ENCODE measurements at regions not wholly inside any gene's neighbourhood (a gene's known extent, or its start where the extent isn't known, plus 50 kb on each side); places are given as distances from the start of the nearest gene placed in this dataset.
"Not testable (repeated sequence)": the region's sequence is repeated elsewhere in the genome, so short reads cannot be mapped to it uniquely, and the experiment has no call there.

DNA sequence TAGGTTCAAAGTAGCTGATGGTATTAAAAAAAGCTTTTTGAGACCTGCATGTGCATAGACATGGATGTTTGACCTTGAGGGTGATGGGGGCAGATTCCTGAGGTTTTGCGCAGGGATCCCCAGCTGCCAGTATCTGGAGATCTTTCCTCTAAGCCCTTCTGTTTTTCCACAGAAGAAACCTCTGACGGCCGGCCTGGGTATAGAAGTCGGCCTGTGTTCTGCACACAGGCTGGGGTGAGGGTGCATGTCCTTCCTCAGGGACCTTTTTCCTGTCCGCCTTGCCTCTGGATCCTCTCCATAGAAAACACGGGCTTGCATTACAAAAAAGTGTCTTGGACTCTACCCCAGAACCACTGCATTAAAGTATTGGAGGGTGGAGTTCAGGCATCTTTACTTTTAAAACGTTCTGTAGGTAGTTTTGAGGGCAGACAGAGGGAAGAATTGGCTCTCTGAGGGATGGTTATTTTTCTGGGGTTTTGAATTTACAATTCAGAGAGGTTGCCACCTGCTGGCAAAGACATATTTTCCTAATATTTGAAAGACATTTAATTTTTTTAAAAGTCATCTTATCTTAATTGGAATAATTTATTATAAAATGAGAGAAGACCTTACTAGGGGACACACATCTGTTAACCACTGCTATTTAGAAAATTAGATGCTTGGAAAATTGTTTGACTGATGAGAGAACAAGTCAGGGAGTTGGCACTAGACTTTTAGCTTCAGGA lies 350.6 kb downstream of the DCDC2C start:
- DNase-seq = no peak

DNA sequence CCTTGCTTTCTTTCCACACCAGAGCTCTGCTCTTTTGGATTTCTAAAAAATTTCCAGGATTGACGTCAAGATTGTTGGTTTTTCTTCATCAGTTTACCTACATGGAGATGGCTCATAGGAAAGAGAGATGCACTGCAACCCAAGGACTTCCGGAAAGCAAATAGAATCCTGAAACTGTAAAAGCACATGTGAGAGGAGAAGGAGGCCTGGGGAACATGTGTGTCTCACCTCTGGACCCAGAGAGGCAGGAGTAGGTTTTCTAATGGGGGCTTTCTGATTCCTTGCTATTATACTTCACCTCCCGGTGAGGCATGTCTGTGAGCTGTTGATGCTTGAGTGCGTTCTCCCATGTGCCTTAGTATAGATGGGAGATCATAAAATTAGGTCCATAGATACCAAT lies 362.8 kb downstream of the DCDC2C start:
- no peak for DNase-seq

DNA sequence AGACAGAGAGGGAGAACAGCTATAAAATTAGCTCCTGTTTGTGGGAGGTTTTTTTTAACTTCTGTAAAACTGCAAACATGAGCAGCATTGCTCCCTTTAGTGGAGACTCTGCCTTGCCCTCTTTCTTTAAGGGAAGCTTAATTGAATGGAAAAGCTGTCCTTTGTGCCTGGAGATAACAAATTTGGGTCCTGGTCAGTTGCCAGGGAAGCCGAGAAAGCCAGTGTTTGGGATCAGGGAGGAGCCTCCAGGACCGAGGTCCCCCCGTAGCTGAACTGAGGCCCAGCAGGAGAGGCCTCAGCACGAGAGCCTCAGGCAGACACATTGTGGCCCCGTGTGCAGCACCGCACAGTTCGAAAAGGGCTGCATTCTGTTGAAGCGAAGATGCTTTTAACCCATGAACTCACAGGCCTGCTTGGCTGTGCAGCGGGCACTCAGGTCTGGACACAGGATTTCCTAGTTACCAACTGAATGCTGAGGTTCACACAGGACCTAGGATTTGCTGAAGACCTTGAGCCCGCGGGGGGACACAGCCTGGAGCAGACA lies 369.7 kb downstream of the DCDC2C start:
- DNase-seq = no peak

DNA sequence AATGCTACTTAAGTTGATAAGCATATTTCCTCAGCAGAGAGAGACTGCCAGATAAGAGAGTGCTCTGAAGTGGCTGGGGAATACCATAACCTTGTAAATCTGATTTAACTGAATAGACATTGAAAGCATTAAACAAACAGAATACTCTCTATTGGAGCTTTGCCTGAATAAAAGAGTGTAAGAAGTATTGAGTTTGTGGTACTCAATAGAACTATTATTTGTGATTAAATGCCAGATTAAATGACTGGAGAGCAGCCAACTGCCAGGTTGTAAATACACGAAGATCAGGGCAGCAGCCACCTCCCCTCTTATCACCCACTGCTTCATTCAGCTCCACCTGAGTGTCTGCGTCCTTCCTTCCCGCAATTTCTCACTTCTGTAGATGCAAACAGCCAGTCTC lies 373.6 kb downstream of the DCDC2C start:
- no peak for DNase-seq

DNA sequence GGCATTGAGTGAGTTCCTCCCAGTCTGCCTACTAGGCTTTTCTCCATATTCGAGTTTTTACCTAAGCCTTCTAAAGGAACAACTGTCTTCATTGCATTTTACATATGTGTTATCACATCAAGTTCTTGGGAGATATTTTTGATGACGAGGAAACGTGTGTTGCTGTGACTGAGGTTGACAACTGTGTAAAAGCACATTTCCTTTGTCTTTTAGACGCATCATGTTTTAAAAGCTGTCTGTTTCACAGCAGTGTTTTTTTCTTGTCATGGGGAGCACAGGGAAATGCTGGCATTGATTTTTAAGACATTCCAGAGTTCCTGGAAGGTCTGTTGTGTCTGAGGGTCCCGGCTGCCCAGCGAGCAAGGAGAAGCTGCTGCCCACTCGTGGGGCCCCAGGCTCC lies 381.8 kb downstream of the DCDC2C start:
- no peak for DNase-seq

DNA sequence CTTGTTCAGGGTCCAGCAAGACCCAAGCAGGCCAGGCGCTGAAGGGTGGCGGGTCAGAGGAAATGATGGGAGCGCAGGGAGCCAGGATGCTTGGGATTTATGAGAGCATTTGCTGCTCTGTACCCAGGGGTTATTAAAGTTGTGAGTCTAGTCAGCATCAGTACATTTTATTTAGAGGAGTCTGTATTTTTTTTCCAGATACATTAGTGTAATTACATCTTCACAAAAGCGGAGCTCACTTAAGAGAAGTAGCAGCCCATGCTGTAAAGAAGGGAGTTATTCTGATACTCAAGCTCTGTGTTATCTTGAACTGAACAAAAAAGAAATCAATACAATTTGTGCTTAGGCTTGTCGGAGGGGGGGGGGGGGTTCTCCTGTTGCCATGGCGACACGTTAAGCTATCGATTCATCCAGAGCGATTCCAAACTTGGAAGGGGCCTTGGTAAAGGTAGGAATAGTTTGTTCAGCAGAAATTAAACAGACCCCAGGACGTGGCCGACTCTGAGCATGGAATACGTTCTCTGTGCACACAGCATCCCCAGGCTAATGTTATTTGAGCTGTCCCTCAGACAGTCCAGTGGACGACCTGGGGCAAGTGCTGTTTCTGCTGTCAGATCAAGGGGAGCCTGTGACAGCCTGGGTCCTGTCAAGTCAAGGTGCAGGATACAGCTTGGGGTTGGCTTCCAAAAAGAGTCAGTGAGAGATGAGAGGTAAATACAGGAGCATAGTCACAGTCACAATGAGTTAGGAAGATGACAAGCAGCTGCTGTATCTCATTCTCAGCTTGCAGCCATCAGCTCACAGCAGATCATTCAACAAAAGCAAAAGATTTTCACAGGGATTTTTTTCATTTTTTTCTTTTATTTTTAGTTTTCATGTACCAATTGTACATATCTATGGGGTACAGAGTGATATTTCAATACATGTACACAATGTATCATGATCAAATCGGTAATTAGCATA lies 387.6 kb downstream of the DCDC2C start:
- DNase-seq = no peak

DNA sequence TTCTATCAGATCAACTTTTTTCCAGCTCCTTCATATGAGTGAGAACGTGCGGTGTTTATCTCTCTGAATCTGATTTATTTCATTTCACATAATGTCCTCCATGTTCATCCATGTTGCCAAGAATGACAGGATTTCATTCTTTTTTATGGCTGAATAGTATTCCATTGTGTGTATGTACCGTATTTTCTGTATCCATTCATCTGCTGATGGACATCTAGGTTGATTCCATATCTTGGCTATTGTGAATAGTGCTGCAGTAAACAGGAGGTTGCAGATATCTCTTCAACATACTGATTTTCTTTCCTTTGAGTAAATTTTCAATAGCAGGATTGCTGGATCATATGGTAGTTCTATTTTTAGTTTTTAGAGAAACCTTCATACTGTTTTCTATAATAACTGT lies 388.5 kb downstream of the DCDC2C start:
- no peak for DNase-seq

DNA sequence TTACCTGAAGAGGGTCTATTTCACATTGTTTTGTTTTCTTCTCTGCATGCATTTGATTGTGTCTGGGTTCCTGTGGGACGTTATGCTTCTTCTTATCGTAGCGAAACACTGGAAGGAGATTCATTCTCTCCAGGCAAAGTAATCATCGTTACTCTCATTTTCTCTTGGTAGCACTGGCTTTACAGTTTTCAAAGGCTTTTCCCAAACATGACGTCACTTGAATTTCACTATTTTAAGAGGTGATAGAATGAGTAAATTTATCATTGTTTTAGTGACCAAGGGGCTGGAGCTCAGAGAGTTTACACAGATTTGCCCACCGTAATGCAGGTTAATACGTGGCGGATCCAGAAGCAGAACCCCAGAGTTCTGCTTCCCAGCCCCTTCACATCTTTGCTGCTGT lies 391.4 kb downstream of the DCDC2C start:
- no peak for DNase-seq

DNA sequence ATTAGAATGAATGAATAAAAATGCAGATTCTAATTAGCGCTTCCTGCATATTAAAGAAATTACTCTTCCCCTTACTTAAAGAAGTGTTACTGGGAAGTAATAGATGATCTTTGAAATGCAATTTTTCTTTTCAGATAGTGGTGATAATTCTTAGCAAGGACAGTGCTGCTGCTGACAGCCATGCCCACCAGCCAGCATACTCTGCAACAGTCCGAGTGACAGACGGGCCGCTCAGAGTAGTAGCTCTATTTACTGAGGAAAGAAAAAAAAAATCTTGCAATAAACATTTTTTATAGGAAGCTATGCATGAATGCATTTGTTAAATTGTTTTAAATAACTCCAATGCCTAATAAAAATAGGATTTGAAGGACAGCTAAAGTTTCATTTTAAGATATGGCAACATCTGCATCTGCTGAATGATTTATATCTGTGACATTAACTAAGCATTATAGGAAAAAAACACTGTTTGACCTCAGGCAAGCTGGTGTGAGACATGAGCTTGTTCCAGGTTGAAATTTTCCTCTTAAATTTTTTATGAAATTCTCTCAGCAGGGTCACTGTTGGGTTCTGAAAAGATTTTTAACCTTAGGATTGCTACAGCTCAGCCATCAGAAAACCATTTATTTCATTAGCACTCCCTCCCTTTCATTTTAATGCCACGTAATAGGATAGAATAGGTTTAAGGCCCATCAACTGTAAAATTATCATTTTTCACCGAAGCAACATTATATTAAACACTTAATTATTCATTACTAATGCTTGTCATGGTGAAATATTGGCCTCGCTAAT lies 393.8 kb downstream of the DCDC2C start:
- DNase-seq = no peak

DNA sequence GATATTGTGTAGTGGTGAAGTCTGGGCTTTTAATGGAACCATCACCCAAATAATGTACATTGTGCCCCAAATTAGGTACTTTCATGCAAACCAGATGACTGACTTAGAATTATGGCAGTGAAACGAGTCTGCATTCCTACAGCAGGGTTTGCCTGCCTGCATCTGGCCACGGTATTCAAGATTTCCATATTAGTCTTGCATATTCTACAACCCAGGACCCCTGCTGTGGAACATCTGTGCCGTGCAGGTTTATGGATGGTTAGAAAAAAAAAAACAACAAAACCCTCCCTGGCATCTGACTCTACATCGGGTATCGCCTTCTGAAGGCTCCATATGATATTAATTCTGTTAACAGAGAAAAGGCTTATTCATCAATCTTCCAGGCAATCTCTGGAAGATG lies 394.8 kb downstream of the DCDC2C start:
- DNase-seq = no peak

DNA sequence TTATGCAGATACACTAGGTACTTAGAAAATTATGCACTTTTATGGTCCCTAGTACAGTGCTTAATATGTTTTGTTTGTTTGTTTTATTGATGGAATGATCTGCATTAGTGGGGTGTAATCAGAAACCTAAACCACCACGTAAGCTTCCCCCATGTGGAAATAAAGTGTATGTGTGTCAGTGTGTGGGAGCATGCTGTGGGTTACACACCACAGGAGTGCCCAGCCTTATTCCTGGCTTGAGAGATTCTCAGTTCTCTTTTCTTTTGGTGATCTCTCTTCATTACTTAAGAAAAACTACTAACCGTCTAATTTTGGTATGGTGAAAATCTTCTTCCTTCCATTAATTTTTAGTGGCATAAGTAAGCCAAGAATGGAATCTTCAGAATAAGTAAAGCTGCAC lies 398.6 kb downstream of the DCDC2C start:
- DNase-seq = no peak

DNA sequence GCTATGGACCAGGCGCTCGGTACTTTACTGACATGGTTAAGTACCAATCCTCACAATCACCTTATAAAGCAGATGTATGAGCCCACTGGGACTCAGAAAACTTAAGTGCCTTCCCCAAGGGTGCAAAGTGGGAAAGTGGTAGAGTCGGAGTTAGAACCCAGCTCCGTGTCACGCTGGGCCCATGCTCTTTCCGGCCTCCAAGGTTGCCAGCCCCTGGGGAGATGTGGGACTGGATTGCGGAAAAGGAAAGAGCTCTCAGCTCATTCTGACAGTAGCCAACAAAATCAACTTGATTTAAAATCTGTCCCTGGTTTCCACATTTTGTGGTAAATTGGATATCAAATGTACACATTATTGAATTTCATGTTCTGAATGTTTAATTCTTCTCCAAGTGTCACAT lies 403.8 kb downstream of the DCDC2C start:
- DNase-seq = no peak

DNA sequence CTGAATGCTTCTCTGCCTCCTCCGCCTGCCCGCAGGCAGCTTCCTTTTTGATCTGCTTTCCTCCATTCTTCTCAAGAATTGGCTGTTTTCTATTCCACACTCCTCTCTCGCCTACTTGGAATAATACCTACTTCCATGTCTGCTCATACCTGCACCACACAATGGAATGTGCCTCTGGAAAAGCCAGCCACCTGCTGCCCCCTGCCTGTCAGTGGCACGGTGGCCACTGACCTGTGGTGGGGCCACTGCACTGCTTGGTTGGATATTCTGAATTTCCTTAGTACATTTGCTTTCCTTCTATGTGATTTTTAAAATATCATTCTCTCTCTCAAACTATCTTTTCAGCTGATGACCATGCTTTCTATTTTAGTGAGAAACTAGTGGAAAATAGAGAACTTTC lies 406.9 kb downstream of the DCDC2C start:
- no peak for DNase-seq

DNA sequence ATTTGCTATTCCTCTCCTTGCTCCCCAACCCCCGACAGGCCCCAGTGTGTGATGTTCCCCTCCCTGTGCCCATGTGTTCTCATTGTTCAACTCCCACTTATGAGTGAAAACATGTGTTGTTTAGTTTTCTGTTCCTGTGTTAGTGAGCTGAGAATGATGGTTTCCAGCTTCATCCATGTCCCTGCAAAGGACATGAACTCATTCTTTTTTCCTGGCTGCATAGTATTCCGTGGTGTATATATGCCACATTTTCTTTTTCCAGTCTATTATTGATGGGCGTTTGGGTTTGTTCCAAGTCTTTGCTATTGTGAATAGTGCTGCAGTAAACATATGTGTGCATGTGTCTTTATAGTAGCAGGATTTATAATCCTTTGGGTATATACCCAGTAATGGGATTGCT lies 412.1 kb downstream of the DCDC2C start:
- DNase-seq = not testable (repeated sequence)

DNA sequence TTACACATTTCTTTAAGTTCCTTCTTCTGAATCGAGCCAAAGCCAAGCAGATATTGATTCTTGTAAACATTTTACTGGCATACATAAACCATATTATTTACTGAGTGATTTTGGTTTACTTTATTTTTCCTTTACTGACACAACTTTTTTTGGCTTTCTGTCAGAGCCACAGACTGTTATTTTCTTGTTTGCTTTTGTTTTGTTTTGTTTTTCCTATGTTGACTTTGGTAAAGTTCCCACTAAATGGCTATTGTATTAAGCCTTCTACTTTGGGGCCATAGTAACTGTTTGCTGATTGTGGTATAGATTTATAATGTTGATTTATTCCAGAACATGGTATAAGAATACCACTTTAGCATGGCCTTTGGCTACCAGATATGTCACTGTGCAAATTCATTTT lies 419.4 kb downstream of the DCDC2C start:
- DNase-seq = no peak

DNA sequence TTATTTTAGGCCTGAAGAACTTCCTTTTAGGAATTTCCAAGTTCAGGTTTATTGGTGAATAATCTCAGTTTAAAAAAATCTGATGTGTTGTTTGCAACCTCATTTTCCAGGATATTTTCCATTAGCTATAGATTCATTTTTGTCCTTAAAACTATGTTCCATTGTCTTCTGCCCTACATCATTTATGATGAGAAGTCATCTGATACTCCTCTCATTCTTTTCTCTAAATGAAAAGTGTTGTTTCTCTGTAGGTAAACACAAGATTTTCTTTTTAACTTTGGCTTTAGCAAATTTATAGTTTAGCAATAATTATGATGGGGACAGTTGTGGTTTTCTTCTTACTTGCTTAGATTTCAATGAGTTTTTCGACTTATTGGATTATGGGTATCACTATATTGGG lies 427.3 kb downstream of the DCDC2C start:
- DNase-seq = no peak

DNA sequence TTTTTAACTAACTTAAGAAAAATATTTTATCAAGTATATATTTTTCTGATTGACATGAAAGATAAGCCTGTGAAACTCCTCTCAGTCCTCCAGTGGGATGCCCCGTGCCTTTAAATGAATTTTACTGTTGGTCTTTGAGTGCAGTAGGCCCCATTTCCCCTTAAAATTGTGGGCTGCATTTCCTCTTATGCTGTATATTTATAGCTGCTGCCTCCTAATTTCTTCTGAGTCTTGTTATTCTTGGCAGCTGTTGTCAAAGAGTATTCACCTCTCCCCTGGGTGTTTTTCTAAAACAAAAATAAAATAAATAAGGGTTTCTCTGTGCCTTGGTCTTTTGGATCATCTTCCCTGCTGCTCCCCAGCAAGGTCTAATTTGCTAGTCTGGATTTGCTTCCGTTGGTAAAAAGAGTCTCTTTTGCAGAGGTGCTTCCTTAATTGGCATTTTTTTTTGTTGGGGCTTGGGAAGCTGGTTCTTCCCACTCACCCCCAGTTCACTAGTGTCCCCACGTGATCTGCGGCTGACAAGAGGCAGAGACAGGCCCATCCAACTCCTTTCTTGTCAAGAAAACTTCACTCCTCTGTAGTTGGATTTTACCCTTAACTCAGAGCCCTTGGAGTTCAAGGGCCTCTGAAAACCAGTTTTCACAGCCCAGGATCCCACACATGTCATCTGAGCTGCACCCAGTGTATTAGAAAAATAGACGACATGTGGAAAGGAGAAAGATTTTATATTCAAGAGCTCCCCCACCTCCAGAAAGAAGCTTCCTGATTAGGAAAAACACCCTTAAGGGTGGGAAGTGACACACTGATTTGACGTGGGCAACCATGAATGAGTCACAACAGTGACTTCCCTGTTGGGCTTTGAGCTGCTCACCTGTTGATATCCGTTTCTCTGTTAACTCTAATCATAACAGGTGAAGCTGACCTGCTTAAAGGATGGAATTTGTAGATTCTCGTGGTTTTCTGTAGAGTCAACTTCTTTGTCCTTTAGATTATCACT lies 431.5 kb downstream of the DCDC2C start:
- no peak for DNase-seq

DNA sequence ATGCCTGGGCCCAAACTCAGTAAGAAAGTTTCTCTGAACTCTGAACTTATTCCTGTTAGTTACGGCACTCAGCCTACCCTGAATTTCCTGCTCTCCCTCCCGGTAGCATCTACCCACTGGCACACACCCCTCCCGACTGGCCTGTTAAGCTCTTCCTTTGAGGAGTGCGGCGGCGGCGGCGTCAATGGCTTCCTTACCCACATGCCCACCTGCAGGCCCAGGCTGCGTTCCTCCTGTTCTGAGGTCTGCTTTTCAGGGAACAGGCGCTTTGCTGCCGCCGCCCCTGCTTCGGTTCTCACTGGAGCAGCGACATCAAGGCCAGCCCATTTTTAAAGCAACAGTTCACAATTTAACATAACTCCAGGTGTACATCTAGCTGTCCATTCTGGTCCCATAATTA lies 432.4 kb downstream of the DCDC2C start:
- DNase-seq = no peak

DNA sequence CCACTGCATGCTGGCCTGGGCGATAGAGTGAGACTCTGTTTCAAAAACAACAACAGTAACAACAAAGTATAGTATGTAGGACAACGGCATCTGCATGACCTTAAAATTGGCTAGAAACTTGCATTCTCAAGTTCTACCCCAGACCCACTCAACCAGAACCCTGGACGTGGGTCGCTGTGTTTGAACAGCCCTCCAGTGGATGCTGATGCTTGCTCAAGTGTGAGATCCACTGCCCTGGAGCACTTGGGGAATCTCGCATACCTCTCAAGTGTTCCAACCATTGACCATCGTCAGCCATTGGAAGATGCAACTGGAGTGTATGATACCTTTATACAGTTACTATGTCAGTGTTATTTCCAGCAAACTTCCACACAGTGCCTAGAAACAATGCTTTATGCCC lies 435.9 kb downstream of the DCDC2C start:
- no peak for DNase-seq

DNA sequence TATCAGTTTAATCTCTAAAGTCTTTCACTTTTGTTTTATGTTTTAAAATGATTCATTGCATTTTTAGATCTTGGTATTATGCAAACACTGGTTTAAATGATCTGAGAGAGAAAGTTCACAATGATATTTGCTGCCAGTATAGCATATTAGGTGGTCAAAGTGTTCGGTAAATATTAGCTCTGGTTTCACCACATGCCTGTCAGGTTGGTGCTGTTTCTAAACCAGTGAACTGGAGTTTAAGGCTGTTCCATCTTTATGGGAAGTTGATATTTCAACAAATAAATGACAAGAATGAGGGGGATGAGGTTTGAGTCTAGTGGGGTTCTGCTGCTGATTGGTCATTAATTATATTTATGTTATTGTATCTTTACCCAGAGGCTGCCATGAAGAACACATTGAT lies 436.4 kb downstream of the DCDC2C start:
- no peak for DNase-seq

DNA sequence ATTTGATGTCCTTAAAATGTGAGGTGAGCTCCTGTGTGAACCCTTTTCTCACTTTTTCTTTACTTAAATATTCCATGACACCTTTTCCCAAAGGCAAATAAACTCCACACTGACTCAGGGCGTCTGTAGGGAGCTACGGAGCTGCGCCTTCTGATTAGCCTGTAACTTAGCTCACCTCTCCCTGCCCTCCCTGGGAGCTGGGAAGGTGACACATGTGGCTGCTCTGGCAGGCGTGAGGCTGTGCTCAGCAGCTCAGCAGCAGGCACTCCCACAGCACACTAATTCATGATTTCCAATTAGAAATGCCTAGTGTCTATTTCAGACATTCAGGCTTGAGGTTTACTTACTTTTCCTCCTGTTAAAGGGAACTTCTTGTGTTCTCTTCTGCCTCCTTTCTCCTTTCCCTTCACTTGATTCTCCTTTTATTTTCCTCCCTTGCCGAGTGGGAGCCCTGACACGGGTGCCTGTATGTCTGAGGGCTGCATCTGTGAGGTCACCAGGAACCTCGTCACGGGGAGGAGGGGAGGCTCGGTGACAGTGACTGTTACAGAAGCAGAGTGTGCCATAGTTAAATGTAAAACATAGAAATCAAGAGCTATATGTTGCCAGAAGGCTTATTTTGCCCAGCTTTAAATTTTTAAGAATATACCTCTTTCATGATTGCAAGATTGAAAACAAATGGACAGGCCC lies 437.1 kb downstream of the DCDC2C start:
- DNase-seq = no peak
